ENCODE measurements at regions not wholly inside any gene's neighbourhood (a gene's known extent, or its start where the extent isn't known, plus 50 kb on each side); places are given as distances from the start of the nearest gene placed in this dataset.

DNA sequence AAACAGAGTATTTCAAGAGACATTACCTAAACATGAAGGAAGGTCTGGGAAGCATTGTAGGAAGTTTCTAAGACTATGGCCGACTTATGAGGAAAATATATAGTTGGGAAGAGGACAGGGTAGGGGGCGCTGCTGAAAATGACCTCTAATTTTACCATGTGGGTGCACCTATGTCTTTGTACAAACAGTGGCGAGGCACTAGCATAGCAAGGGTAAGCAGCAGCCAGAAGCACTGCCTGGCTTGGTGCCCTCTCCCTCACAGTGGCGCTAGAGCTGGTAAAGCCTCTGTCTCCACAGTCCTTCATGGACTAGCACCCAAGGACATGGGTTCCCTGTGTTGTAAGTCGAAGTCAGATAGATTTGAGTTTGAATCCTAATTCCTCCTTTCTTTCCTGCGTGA is 461.2 kb downstream of the INHBA start:
- no peak overlapping the region for H3K4me3 ChIP-seq
- no peaks in the 10 kb centered on the region for H3K4me1 ChIP-seq
- no peak for DNase-seq
- H3K27ac ChIP-seq: no peak overlapping the region
- TF ChIP-seq, protein P1, sequence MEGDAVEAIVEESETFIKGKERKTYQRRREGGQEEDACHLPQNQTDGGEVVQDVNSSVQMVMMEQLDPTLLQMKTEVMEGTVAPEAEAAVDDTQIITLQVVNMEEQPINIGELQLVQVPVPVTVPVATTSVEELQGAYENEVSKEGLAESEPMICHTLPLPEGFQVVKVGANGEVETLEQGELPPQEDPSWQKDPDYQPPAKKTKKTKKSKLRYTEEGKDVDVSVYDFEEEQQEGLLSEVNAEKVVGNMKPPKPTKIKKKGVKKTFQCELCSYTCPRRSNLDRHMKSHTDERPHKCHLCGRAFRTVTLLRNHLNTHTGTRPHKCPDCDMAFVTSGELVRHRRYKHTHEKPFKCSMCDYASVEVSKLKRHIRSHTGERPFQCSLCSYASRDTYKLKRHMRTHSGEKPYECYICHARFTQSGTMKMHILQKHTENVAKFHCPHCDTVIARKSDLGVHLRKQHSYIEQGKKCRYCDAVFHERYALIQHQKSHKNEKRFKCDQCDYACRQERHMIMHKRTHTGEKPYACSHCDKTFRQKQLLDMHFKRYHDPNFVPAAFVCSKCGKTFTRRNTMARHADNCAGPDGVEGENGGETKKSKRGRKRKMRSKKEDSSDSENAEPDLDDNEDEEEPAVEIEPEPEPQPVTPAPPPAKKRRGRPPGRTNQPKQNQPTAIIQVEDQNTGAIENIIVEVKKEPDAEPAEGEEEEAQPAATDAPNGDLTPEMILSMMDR (IDR thresholded peaks at IDR 0.05): no peak
- no peak for TF ChIP-seq POLR2A (IDR thresholded peaks at IDR 0.05)
- H3K36me3 ChIP-seq: no peaks in the 10 kb centered on the region
- H3K27me3 ChIP-seq: no peaks in the 10 kb centered on the region
- no peaks in the 10 kb centered on the region for H3K9me3 ChIP-seq
- intact Hi-C loops (cut with DNase I; ENCODE audit: low total_unique reads): no loop called here

DNA sequence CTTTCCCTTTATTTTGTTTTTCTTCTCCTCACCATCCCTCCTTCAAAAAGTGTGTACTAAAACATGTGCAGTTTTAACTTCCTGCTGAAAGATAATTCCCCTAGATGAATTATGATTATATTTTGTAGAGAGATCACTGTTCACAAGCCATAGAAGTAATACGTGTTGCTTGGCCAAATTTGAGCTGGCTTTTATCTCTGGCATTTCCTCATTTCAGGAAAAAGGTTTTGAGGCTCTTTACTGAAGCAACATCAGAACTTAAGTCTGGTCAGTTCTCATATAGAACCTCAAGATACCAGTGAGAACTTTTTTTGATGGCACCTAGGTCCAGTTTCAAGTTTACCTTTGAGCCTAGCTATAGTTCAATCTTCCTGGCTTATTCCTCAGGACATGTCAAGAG is 463.3 kb downstream of the INHBA start:
- no peaks in the 10 kb centered on the region for H3K4me1 ChIP-seq
- no peak for DNase-seq
- H3K36me3 ChIP-seq: no peaks in the 10 kb centered on the region
- no peaks in the 10 kb centered on the region for H3K9me3 ChIP-seq
- H3K4me3 ChIP-seq: no peak overlapping the region
- intact Hi-C loops (cut with DNase I; ENCODE audit: low total_unique reads): no loop called here
- no peak overlapping the region for H3K27ac ChIP-seq
- no peak for TF ChIP-seq POLR2A (IDR thresholded peaks at IDR 0.05)
- TF ChIP-seq, protein P1 (IDR thresholded peaks at IDR 0.05): no peak
- no peaks in the 10 kb centered on the region for H3K27me3 ChIP-seq

DNA sequence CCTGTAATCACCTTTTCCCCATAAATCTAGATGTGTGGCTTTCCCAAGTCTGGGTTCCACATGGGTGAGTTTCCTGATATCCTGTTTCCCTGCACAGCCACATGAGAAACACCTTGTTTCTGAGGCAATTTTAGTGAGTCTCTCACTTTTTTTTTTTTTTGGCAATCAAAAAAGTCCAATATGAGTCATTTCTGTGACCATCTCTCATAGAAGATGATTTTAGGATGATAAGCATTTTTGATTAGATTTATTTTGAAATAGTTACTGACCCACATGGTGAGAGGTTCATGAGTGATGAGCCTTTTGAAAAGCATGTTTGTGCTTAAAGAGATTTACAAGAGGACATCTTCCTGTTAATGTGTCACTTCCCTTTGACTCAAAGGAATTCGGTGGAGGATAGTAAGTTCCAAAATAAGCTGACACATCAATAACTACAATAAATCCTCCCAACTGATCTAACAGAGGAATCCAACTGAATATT is 464.0 kb downstream of the INHBA start:
- intact Hi-C loops (cut with DNase I; ENCODE audit: low total_unique reads): no loop called here
- H3K9me3 ChIP-seq: no peaks in the 10 kb centered on the region
- H3K4me3 ChIP-seq: no peak overlapping the region
- DNase-seq: no peak
- no peaks in the 10 kb centered on the region for H3K27me3 ChIP-seq
- H3K27ac ChIP-seq: no peak overlapping the region
- H3K36me3 ChIP-seq: no peaks in the 10 kb centered on the region
- H3K4me1 ChIP-seq: no peaks in the 10 kb centered on the region
- TF ChIP-seq, protein P1 (IDR thresholded peaks at IDR 0.05): no peak
- no peak for TF ChIP-seq POLR2A (IDR thresholded peaks at IDR 0.05)

DNA sequence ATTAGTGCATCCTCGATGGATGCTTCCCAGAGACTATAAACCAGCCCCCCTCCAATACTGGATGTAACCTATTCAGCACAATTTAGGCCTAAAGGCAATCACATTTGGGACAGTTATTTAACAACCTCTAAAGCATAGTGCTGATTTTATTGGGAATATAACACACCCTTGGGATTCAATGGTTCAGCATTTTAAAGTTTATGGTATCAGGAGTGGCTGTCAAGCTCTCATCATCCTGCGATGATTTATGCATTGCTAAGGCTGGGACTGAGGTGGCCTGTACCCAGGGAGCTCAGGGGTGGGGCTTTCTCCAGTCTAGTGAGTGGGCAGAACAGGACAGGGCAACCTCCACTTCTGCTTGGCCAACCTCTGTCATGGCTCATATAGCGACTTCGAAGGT is 464.9 kb downstream of the INHBA start:
- DNase-seq: no peak
- Histone ChIP-seq H3K27ac (no peak overlapping the region), H3K27me3 (no peaks in the 10 kb centered on the region), H3K4me1 (no peaks in the 10 kb centered on the region), H3K9me3 (no peaks in the 10 kb centered on the region), H3K36me3 (no peaks in the 10 kb centered on the region), H3K4me3 (no peak overlapping the region)
- intact Hi-C loops (cut with DNase I; ENCODE audit: low total_unique reads): no loop called here
- TF ChIP-seq POLR2A (IDR thresholded peaks at IDR 0.05): no peak
- TF ChIP-seq, protein P1 (IDR thresholded peaks at IDR 0.05): no peak

DNA sequence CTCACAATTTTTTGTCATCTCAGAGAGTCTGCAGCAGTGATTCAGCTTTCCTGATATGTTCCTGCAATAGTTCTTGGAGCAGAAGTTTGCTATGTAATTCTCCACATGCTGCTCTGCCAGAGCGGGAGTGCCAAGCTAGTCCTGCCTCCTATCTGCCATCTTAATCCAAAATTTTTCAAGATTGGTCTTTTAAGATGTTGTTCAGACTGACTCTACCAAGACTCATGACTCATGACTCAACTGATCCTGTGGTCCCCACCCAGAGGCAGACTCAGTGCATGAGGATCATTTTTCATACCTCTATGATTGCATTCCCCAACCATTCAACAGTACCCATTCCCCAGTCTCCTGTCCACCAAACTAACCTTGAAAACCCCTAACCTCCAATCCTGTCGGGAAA is 470.8 kb downstream of the INHBA start:
- Histone ChIP-seq H3K27me3 (no peaks in the 10 kb centered on the region), H3K27ac (no peak overlapping the region), H3K36me3 (no peaks in the 10 kb centered on the region), H3K4me1 (no peaks in the 10 kb centered on the region), H3K4me3 (no peak overlapping the region), H3K9me3 (peaks cover 0 to 8% of the 10 kb centered on the region in 2 donors)
- intact Hi-C loops (cut with DNase I; ENCODE audit: low total_unique reads): no loop called here
- DNase-seq: no peak
- TF ChIP-seq, protein P1 (IDR thresholded peaks at IDR 0.05): no peak
- no peak for TF ChIP-seq POLR2A (IDR thresholded peaks at IDR 0.05)
